HG03457 (cell line): ENCODE measurements at regions not wholly inside any gene's neighbourhood (a gene's known extent, or its start where the extent isn't known, plus 50 kb on each side); places are given as distances from the start of the nearest gene placed in this dataset.
"Not testable (repeated sequence)": the region's sequence is repeated elsewhere in the genome, so short reads cannot be mapped to it uniquely, and the experiment has no call there.

Experiments used
- ATAC-seq: cut with Tn5 transposase; IDR thresholded peaks from one replicate; pipeline ENCODE4 v1.9.1; 2021; ENCODE audit warnings: moderate number of reproducible peaks; ENCODE audit not compliant: unreplicated experiment

DNA sequence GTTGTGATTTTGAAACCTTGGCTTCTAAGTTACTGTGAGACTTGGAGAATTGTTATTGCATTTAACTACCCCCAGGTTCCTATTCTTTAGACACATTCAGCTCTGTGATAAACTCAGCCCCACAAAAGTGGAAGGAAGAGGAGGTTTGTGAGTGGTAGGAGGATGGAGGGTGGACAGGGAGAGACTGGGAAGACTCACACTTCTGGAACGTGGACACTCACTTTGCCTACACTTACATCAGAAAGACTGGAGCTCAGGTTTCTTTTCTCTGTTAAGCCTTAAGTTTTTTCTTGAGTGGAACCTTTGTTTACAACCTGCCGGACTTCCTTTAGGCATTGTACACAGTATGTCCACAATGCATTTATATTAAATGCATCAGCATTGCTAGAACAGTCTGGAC, 99.0 kb downstream of the AREG start:
- ATAC-seq: no peak

DNA sequence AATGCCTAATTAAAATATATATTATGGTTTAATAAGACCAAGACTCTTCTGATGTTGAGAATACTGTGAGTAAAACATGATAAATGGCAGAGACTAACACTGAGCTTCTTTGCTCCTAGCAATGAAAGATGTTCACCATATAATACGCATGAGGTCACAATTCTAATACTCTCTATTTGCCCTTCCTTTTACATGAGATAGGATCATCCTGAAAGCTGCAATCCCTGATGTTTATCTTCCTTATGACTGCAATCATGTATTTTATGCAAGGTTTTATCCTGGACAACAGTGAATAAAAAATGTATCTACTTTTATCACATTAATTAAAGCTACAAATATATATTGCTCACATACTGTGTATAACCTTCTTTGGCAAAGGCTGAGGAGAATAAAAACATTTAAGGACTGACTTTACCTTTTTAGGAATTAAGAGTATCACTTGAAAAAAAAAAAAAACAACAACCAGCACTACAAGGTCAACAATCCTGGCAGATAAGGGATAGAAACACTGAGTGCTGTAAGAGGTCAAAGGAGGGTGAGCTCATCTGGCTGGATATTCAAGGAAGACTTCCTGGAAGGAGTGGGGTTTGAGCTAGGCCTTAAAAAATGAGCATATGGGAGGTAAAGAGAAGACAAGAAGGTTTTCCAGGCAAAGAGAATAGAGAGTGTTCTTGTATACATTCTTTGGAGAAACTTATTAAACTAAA, 99.9 kb downstream of the AREG start:
- no peak for ATAC-seq

DNA sequence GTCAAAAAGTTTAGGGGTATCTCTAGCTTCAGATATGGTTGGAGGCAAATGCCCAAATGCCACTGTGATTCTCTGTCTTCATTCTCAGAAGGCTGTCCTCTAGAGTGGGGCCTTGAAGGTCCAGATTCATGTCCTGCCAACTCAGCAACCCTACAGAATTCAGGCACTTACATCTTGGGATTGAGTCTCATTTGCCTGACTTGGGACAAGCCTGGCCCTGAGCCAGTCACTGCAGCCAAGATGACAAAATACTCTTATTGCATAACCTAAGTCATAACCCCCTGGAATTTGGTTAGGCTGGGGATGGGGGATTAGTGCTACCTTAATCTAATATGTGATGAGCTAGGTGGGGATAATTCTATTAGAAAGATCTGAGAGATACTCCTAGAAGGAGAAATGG, 100.5 kb downstream of the AREG start:
- ATAC-seq: no peak

GRCh38 chr4:74546057-74546456, 101.1 kb downstream of the AREG start:
- no peak for ATAC-seq

GRCh38 chr4:74547042-74547441, 102.1 kb downstream of the AREG start:
- no peak for ATAC-seq

DNA sequence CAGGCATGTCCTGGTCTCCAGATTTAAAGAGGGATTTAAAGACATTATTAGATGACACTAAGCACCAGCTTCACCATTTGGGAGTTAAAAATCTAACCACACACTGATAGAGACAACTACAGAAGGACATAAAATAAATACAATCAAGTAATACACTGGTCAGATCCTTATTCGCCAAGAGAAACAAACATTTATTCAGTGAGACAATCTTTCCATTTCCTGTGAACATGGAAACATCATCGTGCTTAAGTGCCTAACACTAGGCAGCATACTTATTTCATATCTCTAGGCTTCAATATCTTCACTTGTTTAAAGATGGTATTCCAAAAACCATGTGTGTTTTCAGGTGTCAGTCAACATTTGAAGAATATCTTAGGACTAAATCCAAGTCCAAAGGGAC, 103.6 kb downstream of the AREG start:
- no peak for ATAC-seq

DNA sequence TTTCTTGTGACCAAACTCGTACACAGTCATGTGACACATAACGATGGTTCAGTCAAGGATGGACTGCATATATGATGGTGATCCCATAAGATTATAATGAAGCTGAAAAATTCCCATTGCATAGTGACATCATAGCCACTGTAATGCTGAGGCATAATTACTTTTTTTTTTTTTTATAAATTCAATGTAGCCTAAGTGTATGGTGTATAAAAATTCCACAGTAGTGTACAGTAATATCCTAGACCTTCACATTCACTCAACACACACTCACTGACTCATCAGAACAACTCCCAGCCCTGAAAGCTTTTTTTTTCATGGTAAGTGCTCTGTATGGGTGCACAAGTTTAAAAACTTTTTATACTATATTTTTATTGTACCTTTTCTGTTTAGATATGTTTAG, 105.0 kb downstream of the AREG start:
- ATAC-seq: no peak

GRCh38 chr4:74555231-74555630, 110.3 kb downstream of the AREG start:
- ATAC-seq: no peak

- ATAC-seq: no peak
Measured at GRCh38 chr4:74555843-74556242, 110.9 kb downstream of the AREG start.

DNA sequence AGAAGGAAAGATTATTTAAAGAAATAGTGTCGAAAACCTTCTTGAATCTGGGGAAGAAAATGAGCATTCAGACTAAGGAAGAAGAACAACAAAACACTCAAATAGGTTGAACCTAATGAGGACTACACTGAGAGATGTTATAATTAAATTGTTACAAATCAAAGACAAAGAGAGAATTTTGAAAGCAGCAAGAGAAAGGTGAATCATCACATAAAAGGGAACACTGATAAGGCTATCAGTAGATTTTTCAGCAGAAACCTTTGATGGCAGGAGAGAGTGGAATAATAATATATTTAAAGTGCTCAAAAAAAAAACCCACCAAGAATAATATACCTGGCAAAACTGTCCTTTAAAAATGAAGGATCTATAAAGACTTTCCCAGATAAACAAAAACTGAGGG, 114.9 kb downstream of the AREG start:
- ATAC-seq: no peak

- no peak for ATAC-seq
Measured at GRCh38 chr4:74567981-74568380, 123.0 kb downstream of the AREG start.

DNA sequence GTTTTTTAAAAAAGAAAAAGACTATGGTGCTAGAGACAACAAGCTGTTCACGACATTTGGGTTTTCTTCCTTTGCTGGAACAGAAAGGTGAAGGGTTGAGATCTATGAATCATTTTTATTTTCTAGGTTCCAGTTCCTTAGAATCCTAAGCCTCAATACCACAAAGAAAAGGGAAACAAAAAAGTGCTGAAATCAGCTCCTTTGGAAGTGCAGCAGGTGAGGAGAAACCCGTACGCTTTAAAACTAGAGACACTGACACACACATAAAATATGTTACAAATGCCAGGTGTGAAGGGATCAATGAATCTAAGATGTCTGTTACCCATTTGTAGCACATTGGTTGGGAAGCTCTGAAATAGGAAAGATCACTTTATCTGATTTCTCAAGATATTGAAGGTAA, 125.2 kb downstream of the AREG start:
- no peak for ATAC-seq

DNA sequence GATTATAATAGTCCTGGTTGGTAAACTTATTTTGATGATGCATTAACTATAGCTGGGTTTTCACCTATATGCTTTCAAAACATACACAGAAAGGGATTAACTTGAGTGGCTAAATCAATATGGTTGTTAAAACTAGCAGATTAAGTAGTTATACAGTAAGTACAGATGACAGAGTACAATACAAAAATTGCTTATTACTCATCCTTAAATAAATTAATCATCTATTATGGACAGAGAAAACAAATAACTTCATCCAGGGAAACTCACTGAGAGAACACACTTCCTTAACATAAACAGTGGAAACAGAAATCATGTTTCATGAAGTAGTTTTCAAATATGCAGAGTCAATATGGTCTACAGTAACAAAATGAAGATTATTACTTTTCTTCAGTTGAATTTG, 133.4 kb downstream of the AREG start:
- ATAC-seq: no peak

GRCh38 chr4:74578865-74579264, 133.9 kb downstream of the AREG start:
- not testable (repeated sequence) for ATAC-seq

- no peak for ATAC-seq
Measured at GRCh38 chr4:74583089-74583700, 138.3 kb downstream of the AREG start.

GRCh38 chr4:74583757-74584156, 138.8 kb downstream of the AREG start:
- no peak for ATAC-seq

DNA sequence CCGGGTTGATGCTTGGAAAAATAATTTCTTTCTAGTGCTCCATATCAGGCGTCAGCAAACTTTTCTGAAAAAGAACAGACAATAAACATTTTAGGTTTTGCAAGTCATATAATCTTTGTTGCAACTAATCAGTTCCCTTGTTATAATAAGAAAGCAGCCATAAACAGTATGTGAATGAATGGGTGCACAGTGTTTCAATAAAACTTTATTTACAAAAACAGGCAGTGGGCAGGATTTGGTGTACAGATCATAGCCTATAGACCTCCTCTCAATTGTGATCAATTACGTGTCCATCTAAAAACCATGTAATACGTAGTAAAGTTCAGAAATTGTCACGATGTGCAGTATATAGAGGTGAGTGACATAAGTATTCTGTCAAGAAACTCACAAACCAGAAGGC, 143.4 kb downstream of the AREG start:
- ATAC-seq: no peak

DNA sequence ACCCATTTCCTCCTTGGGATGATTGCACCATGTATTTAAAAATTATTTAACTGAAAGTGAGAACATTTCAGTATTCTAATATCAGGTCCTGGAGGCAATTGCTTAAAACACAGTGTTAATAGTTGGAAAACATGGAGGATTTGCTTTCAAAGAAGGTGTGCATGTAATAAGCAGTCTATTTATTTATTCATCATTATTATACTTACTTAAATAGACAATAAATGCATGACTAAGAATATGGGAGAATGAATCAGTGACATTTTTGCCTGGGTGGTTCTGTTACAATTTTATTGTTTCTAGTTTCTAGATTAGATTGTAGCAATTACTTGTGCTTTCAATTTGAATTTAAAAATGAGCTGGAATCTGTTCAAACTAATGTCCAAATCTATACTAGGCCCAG, 145.5 kb downstream of the AREG start:
- ATAC-seq: no peak

GRCh38 chr4:74598611-74599325, 153.8 kb downstream of the AREG start:
- ATAC-seq: no peak

DNA sequence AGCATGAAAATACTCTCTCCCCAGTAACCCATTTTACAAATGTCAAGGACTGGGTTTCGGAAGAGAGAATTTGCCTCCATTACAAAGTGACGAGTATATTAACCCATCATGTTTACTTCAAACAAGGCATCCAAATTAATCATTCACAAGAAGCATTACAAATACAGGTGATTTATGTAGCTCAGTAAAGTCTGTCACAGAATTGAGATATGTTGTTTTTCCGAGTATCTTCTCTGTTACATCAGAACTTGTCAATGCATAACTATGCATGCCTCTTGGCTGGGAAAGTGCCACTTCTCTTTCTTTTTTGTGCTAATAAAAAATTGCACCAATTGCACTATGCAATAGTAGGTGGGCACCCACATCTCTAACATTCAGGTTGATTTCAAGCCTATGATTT, 158.2 kb downstream of the AREG start:
- no peak for ATAC-seq

- no peak for ATAC-seq
Measured at GRCh38 chr4:74608151-74608949, 163.4 kb downstream of the AREG start.
